LNCAP (cell line): ENCODE measurements at regions not wholly inside any gene's neighbourhood (a gene's known extent, or its start where the extent isn't known, plus 50 kb on each side); places are given as distances from the start of the nearest gene placed in this dataset.

Source experiments
- TF ChIP-seq, protein P1 (sequence below): fragments of 450-650 bp; IDR thresholded peaks from 2 replicates; pipeline ENCODE4 v1.5.1; 2017; ENCODE audit warnings: mild to moderate bottlenecking

DNA sequence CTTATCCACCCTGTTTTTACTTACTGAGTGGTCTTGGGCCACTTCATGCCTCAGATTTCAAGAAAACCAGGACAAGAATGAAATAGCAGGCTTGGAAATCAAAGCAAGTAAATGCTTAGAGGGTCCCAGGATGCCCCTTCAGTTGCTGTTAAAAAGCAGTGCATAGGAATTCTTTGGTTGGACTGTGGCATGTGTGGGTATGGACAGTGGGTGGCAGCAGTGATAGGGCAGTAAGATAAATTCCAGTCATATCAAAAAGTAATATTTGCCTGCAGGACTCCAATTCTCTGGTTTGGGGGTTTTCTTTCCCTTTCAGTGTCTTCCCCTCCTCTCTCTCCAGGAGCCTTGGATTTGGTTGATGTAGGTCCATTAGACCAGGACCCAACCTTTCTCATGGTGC, 306.7 kb upstream of the CLINT1 start:
- TF ChIP-seq, protein P1, sequence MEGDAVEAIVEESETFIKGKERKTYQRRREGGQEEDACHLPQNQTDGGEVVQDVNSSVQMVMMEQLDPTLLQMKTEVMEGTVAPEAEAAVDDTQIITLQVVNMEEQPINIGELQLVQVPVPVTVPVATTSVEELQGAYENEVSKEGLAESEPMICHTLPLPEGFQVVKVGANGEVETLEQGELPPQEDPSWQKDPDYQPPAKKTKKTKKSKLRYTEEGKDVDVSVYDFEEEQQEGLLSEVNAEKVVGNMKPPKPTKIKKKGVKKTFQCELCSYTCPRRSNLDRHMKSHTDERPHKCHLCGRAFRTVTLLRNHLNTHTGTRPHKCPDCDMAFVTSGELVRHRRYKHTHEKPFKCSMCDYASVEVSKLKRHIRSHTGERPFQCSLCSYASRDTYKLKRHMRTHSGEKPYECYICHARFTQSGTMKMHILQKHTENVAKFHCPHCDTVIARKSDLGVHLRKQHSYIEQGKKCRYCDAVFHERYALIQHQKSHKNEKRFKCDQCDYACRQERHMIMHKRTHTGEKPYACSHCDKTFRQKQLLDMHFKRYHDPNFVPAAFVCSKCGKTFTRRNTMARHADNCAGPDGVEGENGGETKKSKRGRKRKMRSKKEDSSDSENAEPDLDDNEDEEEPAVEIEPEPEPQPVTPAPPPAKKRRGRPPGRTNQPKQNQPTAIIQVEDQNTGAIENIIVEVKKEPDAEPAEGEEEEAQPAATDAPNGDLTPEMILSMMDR, result no peak

DNA sequence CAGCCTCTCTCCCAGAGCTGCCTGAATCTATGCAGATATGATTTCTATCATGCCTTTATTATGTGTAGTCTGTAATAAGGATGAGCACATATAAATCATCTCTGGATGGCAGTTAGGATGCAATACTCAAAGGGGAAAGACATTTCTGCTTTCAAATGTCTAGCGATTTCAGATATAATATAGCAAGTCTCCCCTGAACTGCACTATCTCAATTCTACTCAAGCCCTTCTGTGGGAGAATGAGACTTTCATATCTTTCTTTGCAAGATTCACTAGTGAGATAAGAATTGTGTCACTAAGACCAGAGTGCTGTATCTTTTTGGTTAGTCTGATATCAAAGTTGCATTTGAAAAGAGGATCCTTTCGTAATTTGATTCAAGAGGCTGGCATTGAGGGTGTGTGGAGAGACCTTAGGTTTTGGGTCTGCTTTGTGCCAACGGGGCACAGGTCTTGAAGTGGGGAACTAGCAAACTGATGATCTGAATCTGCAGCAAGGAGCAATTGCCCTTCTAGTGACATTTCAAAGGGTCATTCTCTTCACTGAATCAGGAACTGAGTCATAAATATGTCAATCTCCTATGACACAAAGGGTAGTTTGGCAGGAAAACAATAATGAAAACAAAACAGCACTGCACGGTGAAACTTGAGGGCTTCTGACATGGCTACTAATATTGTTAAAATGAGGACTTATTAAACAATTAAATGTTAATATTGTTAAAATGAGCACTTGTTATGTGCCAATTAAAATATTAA, 305.5 kb upstream of the CLINT1 start:
- TF ChIP-seq, protein P1, result no peak

DNA sequence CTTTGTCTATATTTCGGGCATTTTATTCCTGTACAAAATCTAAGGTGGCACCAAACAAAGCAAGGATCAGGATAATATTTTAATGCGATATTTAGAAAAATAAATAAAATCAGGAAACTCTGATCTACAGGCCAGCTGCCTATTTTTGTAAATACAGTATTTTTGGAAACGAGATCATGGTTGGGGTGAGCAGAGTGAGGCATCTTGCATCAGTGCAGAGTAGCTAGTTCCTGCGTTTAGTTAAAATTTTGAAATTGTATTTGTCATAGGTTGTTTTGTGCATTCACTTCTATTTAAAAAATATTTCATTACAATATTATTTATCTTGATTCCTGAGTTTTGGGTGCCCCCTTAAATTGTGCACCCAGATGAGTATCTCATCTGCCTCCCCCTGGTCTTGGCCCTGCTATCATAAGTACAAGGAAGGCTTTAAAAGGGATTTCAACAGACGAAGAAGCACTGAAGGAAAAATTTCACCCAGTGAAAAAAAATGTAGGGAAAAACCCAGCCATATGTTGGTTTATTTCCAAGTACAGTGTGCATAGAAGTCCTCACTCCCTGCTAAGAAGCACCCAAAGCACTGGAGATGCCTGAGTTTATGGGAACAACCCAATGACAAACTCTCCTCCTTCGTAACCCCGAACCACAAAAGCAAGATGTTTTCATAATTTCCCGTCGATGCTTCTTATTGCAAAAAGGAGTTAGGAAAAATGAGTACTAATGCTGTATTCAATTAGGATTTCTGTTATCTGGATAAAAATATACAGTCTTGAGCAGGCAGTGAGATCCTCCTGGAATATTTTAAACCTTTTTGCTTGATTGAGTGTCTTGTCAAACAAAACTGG, 304.7 kb upstream of the CLINT1 start:
- TF ChIP-seq, protein P1, result no peak

DNA sequence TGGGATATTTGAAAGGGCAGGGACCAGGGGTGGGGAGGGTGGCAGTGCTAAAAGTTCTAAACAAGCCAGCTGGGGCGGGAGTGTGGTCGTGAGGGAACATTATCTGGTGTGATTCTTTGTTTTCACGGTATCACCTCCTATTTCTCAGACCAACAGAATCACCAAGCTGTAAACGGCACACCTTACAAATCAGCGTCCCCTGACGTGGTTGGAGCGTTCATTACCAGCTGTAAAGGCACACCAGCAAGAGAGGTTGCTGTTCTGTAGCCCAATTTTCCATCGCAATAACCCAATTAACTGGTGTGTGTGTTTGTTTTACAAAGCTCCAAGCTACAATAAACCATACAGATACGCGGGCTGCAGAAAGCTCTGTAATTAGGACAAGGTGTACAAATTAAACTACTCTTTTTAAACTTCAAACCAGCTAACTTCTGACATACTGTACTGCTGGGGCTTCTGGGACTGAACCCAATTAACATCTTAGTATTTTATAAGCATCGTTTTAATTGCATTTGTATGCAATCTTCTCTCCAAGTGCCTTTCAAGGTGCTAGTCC, 303.6 kb upstream of the CLINT1 start:
- TF ChIP-seq, protein P1, result no peak

- TF ChIP-seq, protein P1, result no peak
Observed at GRCh38 chr5:158162026-158162425, 303.1 kb upstream of the CLINT1 start.

DNA sequence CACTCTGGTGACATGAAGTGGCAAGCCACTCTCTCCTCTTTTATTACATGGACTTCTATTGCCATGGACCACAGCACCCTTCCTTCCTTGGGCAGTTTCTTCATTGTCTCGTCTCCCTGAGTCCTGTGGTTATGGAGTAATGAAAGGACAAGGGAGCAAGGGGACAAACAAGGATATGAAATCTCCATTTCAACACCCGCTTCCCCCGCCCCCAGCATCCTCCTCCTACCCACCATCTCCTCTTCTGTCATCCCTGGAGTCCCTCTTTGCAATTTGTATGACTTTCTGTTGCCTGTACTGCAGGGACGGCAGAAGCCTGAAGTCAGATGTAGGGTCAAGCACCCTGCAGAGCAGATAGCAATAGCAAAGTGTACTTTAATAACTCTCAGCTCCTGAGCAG, 300.7 kb upstream of the CLINT1 start:
- TF ChIP-seq, protein P1, result no peak

GRCh38 chr5:158155811-158156505, 297.0 kb upstream of the CLINT1 start:
- TF ChIP-seq, protein P1, result no peak
